NCI-H2227 (cell line): ENCODE measurements at regions not wholly inside any gene's neighbourhood (a gene's known extent, or its start where the extent isn't known, plus 50 kb on each side); places are given as distances from the start of the nearest gene placed in this dataset.

Source experiments
- DNase-seq: peaks from one replicate; lab custom pipeline; 2025; ENCODE audit not compliant: unreplicated experiment; lab: John Stamatoyannopoulos, UW

GRCh38 chr2:106572541-106573450 is 85.6 kb downstream of the CD8B2 start:
- DNase-seq = no peak

- no peak for DNase-seq
Observed at GRCh38 chr2:106573773-106574172, 86.6 kb downstream of the CD8B2 start.

GRCh38 chr2:106575955-106576354 is 88.8 kb downstream of the CD8B2 start:
- DNase-seq = no peak

DNA sequence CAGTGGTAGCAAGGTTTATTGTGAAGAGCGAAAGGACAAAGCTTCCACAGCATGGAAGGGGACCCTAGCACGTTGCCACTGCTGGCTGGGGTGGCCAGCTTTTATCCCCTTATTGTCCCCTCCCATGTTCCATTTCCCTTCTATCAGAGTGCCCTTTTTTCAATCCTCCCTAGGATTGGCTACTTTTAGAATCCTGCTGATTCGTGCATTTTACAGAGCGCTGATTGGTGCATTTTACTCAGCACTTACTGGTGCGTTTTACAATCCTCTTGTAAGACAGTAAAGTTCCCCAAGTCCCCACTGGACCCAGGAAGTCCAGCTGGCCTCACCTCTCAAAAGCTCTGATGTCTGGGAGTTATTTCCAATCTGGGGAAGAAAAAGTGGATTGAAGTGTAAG is 90.1 kb downstream of the CD8B2 start:
- no peak for DNase-seq

- DNase-seq = no peak
Observed at GRCh38 chr2:106579750-106580197, 92.6 kb downstream of the CD8B2 start.

- no peak for DNase-seq
Observed at GRCh38 chr2:106580241-106580640, 93.1 kb downstream of the CD8B2 start.

- DNase-seq = no peak
Observed at GRCh38 chr2:106581328-106581727, 94.2 kb downstream of the CD8B2 start.

DNA sequence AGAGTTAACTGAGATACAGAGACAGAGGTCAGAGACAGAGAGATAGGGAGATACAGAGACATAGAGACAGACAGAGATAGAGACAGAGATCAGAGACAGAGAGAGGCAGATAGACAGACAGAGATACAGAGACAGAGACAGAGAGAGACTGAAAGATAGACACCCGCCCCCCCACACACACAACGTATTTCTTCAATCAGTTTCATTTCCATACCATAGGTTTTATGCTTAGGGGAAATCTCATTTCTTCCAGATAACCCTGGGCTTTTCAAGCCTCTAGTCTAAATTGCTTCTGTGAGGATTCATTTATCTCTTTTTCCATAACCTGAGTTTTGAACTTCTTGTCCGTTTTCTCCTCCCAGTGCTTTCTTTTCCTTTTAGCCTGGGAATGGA is 94.6 kb downstream of the CD8B2 start:
- no peak for DNase-seq

DNA sequence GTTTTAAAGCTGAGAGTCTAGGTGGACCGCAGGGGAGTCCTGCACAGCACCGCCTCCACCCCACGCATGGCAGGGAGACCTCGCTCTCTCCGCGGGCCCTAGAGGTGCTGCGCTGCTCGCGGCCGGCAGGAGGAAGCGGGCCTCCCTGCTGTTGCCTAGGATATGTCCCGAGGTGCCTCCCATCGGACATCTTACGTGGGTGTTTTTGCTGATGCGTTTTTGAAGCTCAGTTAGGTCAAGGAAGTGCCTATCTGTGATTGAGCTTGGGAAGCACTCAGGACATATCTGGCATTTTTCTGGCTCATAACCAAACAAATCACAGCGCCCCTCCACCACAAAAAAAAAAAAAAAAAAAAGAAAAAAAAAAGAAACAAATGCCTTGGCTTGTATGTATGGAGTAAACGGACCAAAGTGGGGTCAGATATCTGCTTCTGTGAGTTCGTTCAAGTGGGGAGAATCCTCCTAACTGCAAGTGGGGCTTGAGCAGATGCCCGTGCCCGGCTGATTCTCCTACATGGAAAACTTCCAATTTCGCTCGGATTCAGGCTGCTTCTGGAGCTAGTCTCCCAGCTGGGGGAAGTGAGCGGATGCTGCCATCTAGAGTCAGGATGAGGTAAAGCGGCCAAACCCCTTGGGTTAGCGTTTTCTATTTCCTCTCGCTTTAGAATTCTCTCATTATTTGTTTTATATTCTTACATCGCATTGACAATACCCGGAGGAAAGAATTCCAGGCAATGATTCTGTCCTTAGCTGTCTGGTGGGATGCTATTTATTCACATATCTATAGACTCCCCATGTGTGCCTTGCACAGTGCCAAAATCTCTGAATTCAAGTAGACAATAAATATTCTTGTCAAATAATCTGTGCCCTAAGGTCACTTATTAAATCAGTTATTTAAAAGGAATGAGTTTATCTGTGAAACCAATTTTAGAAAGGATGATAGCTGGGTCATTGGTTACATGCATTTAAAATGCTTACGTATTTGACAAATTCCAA is 95.3 kb downstream of the CD8B2 start:
- peak; percentile 73 for DNase-seq

DNA sequence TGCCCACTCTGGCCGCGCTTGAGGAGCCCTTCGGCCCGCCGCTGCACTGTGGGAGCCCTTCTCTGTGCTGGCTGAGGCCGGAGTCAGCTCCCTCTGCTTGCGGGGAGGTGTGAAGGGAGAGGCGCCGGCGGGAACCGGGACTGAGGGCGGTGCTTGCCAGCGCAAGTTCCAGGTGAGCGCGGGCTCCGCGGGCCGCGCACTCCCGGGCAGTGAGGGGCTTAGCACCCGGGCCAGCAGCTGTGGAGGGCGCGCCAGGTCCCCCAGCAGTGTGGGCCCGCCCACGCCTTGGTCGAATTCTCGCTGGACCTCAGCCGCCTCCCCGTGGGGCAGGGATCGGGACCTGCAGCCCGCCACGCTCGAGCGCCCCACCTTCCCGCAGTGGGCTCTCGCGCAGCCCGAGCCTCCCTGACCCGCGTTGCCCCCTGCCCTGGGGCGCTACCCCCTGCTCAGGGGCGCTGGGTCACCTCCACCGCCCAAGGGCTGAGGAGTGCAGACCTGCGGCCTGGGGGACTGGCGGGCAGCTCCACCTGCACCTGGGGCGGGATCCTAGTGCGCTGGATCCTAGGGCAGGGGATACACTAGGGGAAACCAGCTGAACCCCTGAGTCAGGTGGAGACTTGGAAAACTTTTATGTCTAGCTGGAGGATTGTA is 97.3 kb downstream of the CD8B2 start:
- no peak for DNase-seq

DNA sequence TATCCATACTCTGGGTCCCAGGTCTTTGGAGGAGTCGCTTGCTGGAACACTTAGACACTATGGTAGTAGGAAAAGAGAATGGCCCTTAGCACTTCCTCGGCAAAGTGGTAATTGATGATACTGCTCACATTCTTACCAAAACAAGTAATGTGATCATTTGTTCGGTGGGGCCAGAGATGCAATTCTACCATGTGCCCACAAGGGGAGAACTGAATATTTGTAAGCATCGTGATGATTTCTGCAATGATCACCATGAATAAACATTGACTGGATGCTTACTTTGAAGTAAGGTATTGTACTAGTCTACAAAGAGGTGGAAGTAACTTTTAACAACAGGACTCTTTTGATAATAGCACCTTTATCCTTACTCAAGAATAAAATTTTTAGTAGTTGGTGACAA is 109.7 kb downstream of the CD8B2 start:
- no peak for DNase-seq

DNA sequence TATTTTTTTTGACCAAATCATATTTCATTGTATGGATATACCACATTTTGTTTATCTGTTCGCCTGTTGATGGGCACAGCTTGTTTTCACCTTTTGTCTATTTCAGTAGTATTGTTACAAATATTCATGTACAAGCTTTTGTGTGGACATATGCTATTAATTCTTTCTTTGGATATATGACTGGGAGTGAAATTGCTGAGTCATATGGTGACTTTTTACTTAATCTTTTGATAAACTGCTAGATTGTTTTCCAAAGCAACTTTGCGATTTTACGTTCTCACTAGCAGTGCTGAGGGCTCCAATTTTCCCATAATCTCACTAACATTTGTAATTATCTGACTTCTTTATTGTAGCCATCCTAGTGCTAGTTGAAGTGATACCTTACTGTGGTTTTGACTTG is 112.4 kb downstream of the CD8B2 start:
- no peak for DNase-seq

DNA sequence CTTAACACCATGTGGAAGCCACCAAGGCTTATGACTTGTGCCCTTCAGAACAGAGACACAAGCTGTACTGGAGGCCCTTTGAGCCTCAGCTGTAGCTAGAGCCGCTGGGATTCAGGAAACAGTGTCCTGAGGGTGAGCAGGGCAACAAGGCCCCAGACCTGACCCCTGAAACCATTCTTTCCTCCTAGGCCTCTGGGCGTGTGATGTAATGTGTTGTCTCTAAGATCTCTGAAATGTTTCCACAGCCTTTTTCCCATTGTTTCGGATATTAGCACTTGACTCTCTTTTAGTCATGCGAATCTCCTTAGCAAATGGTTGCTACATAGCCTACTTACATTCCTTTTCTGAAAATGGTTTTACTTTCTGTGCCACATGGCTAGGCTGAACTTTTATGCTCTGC is 114.9 kb downstream of the CD8B2 start:
- no peak for DNase-seq

DNA sequence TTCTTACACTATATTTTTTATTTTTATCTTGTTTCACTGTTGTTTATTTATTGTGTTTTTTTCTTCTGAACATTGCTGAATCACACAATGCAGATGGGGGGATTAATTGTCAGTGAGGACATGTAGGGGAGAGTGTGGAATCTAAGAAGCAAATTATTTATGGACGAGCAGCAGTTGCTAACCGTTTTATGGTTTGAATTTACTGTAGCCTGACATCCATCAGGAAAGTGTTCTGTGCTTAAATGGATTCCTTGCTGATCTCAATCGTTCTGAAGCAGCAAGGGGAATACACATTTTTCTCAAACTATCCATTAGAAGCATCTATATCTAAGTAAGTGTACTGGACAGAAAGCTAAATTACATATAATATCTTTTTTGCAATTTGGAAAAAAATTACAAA is 119.5 kb downstream of the CD8B2 start:
- DNase-seq = no peak

GRCh38 chr2:106607371-106607770 is 120.2 kb downstream of the CD8B2 start:
- DNase-seq = no peak

DNA sequence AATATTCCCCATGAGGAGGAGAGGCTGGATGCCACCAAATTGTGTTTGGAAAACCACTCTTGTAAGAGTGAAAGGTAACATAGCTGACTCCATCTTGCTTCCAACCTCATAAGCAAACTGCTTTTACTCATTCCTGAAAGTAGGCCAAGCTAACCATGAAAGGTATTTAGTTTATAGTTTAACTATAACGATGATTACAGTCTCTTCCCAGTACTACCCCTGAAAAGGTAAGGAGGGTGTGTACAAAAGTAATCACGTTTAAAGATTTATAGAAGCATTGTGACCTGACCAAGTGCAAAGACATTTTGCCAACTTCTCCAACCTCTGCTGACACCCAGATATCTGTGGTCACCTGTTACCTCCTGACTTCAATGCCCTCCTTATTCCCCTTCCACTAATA is 122.6 kb downstream of the CD8B2 start:
- no peak for DNase-seq

- no peak for DNase-seq
Observed at GRCh38 chr2:106614511-106615291, 127.5 kb downstream of the CD8B2 start.

DNA sequence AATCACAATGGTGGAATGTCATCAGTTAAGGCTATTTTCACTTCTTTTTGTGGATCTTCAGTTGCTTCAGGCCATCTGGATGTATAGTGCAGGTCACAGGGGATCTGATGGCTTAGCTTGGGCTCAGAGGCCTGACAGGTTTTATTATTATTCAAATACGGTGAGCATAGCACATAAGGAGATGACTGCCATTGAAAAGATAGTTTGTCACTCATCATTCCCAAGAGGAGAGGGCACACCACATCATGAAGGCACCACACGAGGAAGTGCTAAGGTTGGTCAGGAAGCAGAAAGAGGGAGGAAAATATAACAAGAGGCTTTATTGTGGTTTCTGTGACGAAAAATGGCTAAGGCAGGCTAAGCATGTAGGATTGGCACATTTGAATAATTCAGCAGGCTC is 131.4 kb downstream of the CD8B2 start:
- DNase-seq = no peak

DNA sequence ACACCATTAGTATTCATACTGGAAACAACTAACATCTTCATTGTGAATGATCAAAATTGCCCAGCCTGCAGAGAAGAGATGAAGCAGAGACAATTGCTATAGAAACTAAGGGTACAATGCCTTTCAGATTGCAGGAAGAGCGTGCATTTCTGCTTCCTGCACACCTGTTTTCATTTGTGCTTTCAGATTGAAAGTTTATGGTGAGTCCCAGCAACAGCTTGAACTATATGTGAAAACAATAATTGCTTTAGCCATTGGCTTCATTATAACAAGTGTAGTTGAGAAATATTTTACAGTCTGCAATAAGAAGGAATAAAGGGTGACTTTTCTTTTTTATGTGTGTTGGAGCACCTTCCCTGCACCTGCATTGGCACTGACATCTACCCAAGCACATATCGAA is 136.3 kb downstream of the CD8B2 start:
- no peak for DNase-seq

GRCh38 chr2:106624787-106625380 is 137.7 kb downstream of the CD8B2 start:
- DNase-seq = no peak
